ENCODE measurements at regions not wholly inside any gene's neighbourhood (a gene's known extent, or its start where the extent isn't known, plus 50 kb on each side); places are given as distances from the start of the nearest gene placed in this dataset.

GRCh38 chr3:88209356-88209755 is 59.6 kb downstream of the C3orf38 start:
- no peak for DNase-seq (ENCODE audit: low read depth)

GRCh38 chr3:88211096-88211890 is 61.5 kb downstream of the C3orf38 start:
- no peak for DNase-seq (ENCODE audit: low read depth)

- DNase-seq (ENCODE audit: low read depth), result peak; percentile 55
Observed at GRCh38 chr3:88219138-88219792, 69.5 kb downstream of the C3orf38 start.

- DNase-seq (ENCODE audit: low read depth), result no peak
Observed at GRCh38 chr3:88220126-88220525, 70.4 kb downstream of the C3orf38 start.

- DNase-seq (ENCODE audit: low read depth), result no peak
Observed at GRCh38 chr3:88221726-88222125, 72.0 kb downstream of the C3orf38 start.

- DNase-seq (ENCODE audit: low read depth), result no peak
Observed at GRCh38 chr3:88222343-88222742, 72.6 kb downstream of the C3orf38 start.

GRCh38 chr3:88225326-88226008 is 75.7 kb downstream of the C3orf38 start:
- no peak for DNase-seq (ENCODE audit: low read depth)

DNA sequence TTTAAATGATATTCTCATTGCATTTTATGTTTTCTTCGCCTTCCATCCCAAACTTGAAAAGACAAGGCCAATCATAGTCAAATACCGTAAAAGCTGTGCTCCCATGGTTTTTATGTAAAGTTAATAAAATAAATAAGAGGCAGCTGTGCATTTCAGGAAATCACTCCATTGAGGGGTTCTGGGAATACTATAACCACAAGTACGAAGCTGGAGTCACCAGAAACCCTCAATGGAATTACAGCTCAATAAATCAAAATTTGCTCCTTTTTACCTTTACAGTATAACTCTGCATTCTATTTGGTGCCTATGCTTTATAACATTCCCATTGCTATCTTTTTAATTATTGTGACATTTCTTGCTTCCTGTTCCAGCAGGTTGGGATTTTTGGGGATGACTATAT is 77.2 kb downstream of the C3orf38 start:
- DNase-seq (ENCODE audit: low read depth), result no peak

DNA sequence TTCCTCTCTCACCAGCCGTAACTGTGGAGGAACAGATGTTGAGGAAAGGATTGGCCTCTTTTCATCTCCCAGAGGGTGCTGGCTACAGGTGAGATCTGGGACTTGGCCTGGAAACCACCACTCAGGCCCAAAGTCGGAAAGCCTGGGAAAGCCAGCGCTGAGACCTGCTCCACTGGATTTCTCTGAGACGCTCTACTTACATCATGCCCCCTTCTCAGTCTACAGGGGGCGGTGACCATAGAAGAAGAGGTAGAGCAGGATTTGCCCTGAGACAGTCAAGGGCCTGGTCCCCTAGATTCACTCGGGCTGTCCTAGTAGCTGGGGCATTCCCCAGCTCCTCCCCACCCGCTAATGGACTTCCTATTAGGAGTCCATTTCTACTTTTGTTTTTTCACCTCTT is 80.9 kb downstream of the C3orf38 start:
- DNase-seq (ENCODE audit: low read depth), result no peak

DNA sequence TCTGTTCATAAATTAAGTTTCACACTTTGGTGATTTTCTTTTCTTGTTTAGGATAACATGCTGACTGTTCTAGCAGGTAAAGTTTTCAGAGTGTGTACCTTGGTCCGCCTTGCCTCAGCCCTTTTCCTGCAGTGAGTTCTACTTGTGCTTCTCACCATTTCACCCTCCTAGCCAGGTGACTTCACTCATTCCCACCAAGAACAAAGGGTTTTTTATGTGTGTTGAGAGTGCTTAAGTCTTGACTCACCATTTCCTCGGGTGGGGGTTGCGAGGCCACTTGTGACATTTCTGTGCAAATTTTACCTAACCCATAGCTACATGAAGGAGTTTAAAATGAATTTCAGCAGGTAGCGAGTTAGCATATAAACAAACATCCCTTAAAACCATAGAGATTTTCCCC is 81.4 kb downstream of the C3orf38 start:
- DNase-seq (ENCODE audit: low read depth), result no peak

GRCh38 chr3:88231632-88232031 is 81.9 kb downstream of the C3orf38 start:
- no peak for DNase-seq (ENCODE audit: low read depth)

DNA sequence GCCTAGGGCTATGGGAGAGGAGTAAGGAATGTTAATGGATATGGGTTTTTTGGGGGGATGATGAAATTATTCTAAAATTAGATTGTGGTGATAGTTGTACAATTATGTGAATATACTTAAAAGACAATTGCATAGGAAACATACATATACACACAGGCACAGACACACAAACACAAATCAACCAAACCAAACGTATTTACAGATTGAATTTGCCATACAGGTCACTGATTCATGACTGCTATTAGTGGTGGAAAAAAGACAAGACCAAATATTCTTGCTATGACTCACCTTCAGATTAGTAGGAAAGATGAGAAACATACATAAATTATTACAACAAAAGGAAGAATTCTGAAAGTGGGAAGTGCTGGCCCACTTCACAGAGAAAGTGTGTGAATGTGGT is 85.3 kb downstream of the C3orf38 start:
- no peak for DNase-seq (ENCODE audit: low read depth)

DNA sequence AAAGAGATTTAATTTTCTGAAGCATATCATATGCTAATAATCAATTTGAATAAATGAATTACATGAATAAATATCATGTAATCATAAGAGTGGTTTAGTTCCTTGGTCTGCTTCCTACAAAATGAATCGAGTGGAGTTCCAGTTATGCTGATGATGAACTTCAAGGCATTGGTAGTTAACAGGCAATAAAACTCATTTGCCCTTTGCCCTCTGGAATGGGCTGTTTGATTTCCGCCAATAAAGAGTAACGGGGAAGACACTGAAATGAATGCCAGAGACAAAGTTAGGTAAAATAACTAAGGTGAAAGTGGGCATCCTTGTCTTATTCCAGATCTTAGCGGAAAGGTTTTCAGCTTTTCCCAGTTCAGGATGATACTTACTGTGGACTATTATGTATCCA is 90.1 kb downstream of the C3orf38 start:
- DNase-seq (ENCODE audit: low read depth), result no peak

DNA sequence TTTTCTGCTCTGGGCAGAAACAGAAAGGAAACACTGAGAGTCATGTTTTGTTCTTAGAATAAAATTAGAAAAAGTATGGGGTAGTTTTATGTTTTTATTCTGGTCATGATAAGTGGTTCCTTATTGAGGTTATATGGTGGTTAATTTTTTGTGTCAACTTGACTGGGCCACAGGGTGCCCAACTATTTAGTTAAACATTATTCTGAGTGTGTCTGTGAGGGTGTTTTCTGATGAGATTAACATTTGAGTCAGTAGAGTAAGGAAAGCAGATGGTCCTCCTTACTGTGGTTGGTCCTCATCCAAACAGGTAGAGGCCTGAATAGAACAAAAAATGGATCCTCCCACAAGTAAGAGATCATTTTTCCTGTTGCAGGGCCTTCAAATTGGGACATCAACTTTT is 98.9 kb downstream of the C3orf38 start:
- DNase-seq (ENCODE audit: low read depth), result no peak

DNA sequence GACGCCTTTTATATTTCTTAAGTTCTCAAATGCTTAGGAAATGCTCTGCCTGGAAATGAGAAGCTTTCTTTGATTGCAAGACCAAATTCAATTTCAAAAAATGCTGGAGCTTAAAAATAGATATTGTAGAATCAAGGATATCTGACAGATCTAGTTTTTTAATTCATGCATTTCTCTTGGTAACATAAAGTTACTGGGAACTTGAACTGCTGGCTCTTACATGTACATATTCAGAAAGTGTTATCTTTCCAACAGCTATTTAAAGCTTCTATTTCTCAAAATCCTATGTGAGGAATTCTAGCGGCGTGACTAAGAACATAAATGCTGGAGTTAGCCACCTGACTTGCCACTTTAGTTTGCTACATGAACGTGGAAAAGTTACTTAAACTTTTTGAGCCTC is 109.3 kb downstream of the C3orf38 start:
- DNase-seq (ENCODE audit: low read depth), result no peak

DNA sequence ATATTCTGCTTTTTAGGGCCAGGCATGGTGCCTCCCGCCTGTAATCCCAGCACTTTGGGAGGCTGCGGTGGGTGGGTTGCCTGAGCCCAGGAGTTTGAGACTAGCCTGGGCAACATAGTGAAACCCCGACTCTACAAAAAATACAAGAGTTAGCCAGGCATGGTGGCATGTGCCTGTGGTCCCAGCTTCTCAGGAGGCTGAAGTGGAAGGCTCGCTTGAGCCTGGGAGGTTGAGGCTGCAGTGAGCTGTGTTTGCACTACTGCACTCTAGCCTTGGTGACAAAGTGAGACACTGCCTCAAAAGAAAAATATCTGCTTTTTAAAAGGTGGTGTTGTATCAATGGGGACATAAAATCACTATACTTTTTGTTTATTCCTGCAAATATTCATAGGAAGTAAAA is 112.8 kb downstream of the C3orf38 start:
- no peak for DNase-seq (ENCODE audit: low read depth)

DNA sequence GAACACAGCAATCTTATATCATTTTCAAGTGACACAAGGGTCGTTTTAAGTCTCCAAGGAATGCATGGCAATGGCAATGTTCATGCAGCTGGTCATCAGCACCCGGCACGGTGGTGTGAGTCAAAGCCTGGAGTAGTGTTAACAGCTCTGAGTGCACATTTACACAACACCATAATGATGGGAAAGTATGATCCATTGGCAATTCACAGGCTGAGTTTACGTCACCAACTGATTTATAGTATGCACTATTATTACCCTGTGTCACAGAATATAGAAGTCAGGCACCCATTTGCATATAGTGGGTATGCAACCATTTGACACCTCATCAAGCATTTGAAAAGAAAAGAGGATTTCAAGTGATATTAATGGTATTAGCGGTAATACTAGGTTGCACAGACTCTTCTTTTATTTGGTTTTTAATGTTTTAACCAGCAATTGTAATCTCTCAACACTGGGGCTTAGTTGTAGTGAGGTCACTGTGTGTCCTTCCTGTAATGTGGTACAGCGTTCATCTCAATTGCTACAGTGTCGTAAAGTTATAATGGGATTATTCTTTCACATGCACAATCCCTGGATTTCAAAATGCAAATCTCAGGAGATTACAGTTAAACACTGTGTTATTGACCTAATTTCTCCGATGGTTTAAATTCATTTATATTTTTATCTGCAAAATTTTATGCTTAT is 113.8 kb downstream of the C3orf38 start:
- no peak for DNase-seq (ENCODE audit: low read depth)

- no peak for DNase-seq (ENCODE audit: low read depth)
Observed at GRCh38 chr3:88267441-88267840, 117.7 kb downstream of the C3orf38 start.

DNA sequence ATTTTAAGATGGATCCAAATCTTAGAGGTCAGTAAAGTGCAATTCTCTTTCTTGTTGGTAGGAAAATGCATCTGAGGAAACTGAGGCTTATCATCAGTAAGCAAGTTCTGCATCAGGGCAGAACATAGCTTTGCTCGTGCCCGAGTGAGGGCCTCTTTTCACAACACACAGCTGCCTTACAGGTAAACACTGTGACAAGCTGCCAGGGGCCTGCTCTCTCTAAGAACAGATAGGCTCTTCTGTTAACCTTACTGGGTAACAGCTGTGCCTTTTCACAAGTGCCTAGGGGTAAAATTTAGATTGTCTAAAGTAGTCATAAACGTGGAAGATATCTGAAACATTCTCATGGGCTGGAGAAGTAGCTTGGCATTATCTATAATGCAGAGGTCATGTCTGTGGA is 118.1 kb downstream of the C3orf38 start:
- DNase-seq (ENCODE audit: low read depth), result no peak

DNA sequence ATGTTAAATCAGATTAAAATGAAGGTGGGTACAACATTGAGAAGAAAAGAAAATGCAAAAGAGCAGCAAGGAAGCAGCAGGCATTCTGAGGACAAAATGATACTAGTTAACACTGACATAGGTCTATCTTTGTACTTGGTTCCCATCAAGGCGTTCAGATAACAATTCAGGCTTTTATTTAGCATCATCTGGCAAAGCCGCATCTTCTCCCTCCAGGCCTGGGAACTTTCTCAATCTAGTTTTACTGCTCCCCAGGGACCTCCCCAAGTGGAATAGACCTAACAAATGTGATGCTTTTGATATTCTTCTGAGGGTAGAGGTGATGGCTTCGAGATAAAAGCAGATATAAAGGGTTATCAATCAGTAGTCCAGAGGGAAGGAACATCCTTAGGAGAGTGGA is 130.6 kb downstream of the C3orf38 start:
- no peak for DNase-seq (ENCODE audit: low read depth)

DNA sequence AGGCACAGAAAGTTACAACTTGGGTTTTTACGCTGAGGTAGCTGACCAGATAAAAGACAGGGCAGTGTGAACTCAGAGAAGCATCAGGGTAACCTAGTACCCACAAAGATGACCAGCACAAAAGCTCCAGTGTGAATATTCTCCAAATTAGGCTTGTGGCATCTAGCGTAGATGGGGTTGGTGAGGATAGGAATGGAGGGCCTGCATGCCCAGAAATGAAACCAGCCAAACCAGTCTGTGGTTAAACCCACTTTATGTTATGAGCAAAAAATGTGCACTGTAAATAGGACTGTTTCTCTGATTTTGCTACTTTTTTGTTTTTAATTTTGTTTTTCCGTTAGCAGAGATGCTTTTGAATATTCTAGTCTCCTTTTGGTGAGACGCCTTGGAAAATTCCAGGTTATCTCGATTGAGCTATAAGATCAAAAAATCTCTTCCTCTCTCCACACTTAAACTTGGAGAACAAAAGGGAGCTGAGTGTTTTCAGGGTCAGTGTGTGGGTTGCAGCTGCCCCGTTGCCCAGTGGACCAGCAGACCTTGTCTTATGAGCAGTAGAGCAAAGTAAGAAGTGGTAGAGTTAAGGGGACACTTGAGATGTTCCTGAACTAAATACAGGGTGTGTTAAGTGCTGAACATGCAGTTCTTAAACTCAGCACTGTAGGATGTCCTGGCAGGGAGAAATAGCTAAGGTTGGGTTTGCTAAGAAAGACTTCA is 132.9 kb downstream of the C3orf38 start:
- DNase-seq (ENCODE audit: low read depth), result no peak

- no peak for DNase-seq (ENCODE audit: low read depth)
Observed at GRCh38 chr3:88283242-88283592, 133.5 kb downstream of the C3orf38 start.
